Stimulated activated CD4-positive, alpha-beta T cell treated with anti-CD3 and anti-CD28 coated beads, Interleukin-15, amount 100 ng/mL, for 24 hours (primary cell): ENCODE measurements at regions not wholly inside any gene's neighbourhood (a gene's known extent, or its start where the extent isn't known, plus 50 kb on each side); places are given as distances from the start of the nearest gene placed in this dataset.
"Not testable (repeated sequence)": the region's sequence is repeated elsewhere in the genome, so short reads cannot be mapped to it uniquely, and the experiment has no call there.

Experiments
- DNase-seq: peaks from one replicate; pipeline ENCODE4 v3.0.0-alpha.2; 2020

GRCh38 chr5:136810261-136810801 is 445.0 kb upstream of the TRPC7 start:
- no peak for DNase-seq

- no peak for DNase-seq
Observed at GRCh38 chr5:136809382-136809781, 444.0 kb upstream of the TRPC7 start.

- no peak for DNase-seq
Observed at GRCh38 chr5:136808756-136809155, 443.4 kb upstream of the TRPC7 start.

DNA sequence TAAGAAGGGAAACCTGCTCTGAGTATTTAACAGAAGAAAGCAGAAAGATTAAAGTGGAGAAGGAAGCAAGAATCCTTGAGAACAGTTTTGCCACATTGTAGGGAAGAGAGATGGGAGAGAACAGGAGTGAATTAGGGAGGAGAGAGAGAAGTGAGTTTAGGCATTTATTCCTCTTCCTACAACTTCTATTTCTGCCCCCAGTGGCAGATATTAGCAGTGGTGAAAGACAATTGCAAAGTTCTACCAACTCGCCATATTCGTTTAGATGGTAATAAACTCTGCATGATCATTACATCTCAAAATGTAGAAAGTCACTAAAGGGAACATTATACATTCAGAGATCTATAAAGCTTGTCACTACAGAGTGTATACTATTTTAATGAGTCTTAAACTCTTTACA is 440.1 kb upstream of the TRPC7 start:
- no peak for DNase-seq

- no peak for DNase-seq
Observed at GRCh38 chr5:136802383-136802782, 437.0 kb upstream of the TRPC7 start.

DNA sequence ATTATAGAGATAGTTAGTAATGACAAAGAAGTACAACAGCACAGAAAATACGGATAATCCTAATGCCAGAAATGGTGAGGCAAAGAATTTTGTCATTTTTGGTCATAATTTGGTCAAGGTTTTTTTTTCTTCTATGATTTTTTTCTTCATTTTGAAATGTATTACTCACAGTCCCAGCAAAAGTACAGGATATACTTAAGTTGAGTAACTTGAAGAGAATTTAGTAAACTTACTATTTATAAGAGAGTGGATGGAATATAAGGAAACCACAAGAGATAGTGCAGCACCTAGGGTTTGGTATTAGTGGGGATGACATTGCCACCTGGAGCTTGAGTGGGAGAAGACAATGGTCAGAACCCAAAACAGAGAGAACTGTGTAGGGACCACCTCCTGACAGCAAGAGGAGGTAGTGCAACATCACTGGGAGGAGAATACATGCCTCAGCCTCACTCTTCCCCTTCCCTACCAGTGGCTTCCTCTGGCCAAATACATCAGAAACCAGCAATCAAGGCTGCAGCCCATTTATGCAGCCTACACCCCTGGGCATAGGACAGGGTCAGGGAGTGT is 434.5 kb upstream of the TRPC7 start:
- no peak for DNase-seq

GRCh38 chr5:136793300-136793699 is 428.0 kb upstream of the TRPC7 start:
- DNase-seq: no peak

DNA sequence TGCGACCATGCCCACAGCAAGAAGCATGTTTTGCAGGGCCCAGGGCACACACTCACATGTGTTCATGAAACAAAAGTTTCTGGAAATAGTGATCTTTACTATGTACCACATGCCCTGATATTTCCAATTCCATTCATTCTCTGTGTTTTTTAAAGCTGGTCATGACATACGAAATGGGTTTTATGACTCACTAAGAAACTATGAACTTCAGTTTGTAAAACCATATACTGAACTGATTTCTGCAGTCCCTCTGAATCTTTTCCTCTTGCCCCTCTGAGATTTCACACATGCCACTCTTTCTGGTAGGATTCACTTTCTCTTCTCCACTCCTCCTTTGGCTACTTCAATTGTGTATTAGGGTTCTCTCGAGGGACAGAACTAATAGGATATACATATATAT is 416.1 kb upstream of the TRPC7 start:
- DNase-seq: no peak

DNA sequence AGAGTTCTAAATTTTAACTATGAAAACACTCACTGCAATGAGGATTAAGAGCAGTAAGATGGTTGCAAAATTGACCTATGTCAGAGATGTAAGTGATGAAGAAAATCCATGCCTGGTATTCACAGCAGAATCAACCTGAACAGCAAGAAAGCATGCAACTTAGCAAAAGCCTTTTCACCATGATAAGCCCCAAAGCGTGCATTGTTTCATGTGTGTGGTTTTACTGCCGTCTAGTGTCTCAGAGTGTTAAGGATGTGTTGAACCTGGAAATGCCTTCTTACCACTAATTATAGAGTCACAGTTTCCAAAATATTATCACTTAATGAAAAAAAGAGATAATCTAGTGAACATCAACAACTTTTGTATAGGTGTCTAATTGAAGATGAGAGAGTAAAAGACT is 415.2 kb upstream of the TRPC7 start:
- DNase-seq: no peak

DNA sequence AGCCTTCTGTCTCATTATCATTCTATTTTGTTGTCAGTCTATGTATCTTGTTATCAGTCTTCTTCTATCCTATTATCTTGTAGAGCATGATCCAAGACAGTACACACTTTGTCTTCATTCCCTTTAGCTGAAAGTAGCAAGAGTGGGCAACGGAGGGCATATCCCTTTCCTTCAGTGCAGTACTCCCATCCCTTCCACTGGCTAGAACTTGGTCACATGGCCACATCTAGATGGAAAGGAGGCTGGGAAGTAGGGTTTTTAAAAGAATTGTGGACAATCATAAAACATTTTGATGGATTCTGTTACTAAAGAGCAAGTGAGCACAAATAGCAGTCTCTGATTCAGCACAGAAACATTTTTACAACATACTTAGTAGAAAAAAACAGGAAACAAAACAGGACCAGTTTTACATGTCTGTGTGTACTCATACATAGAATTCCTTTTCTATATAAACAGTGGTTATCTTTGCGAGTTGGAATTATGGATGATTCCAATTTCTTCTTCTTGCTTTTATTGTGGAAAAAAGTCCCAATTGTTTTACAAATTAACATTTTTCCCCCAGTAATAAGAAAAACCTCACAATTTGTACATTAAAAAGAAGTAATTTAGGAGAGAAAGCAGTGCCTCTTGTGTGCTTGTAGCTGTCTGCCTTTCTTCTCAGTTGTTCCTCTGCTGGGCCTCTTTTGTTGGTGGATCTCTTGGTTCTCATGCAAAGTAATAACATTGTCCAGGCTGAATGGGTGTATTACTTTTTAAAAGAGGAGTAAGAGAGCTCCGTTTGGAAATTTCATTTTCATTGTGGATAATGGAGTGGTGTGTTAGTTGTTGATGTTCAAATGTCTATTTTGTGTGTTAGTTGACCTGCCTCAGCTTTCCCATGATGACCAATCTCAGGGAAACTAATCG is 410.9 kb upstream of the TRPC7 start:
- DNase-seq: no peak

- DNase-seq: no peak
Observed at GRCh38 chr5:136772491-136772890, 407.1 kb upstream of the TRPC7 start.

GRCh38 chr5:136769900-136770684 is 404.7 kb upstream of the TRPC7 start:
- peak; percentile 44 for DNase-seq

- no peak for DNase-seq
Observed at GRCh38 chr5:136769093-136769492, 403.7 kb upstream of the TRPC7 start.

- no peak for DNase-seq
Observed at GRCh38 chr5:136768457-136768856, 403.1 kb upstream of the TRPC7 start.

- DNase-seq: no peak
Observed at GRCh38 chr5:136766456-136766855, 401.1 kb upstream of the TRPC7 start.

DNA sequence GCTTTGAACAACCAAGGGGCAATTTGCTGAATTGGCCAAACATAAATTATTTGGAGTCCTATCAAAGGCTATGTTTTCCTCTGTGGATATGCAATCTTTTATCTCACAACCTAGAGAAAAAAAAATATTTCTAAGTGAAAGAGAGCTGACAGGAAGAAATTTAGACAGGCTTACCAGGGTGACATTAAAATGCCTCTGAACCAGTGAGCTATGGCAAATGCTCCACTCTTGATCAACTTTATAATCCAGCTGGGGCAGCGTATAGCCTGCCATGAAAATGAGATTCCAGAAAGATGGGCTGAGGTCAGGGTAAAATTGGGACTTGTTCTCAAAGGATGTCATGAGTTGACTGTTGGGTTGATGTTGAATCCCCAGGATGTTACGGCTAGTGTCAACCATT is 399.3 kb upstream of the TRPC7 start:
- DNase-seq: no peak

DNA sequence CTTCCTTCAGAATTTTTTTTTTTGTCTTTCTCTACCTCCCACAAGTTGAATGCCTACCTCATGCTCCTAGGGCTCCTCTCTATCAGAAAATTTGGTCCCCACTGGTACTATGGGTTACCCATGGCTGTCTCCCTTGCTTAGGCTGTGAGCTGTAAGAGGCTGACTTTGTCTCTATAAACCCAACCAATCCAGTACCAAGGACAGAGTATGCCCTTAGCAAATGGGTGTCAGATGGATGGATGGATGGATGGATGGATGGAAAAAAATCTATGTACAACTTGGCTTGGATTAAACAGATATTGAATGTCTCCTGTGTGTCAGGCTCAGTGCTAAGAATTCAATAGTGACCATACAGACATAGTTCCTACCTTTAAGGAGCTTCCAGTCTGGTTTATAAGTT is 398.2 kb upstream of the TRPC7 start:
- DNase-seq: no peak

DNA sequence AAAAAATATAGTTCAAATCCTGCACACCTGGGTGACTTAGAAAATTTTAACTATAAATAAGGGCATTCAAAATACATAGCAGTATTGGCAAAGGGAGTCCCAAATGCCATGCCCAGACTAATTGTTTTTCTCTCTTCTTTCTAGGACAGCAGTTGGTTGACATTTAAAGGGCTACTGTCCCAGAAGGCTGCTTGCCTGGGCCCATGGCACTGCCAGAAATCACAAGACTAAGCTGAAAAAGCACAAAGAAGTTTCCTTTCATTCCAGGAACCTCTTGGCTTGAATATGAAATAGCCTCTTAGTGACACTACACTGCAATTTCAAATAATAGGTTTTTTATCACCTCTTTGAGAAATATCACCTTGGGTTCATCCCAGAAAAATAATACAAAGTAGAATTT is 388.9 kb upstream of the TRPC7 start:
- no peak for DNase-seq

DNA sequence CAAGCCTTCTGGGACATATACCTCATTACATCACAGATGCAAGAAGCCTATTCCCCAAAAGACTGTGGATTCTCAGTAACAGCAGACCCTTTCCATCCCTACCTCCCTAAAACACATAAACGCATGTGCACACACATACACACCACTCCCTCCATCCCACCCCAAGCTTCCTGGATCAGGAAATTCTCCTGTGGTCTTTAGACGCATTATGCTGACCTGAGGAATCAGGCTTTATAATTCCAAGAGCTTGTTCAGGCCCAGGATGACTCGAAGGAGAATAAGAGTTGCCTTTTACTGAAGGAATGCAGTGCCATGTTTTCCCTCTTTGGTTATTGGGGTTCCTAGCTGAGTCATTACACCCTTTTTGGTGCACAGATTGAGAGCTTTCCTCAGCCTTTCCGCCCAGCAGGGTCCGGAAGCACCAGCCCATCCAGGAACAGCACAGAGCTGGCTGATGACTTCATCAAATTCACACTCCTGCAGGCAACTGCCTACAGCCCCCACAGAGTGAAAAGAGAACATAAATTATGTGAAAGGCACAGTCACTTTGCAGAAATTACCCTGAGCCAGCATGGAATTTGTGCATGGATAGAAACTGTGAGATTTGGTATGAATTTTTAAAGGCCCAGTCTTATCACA is 385.0 kb upstream of the TRPC7 start:
- DNase-seq: no peak

DNA sequence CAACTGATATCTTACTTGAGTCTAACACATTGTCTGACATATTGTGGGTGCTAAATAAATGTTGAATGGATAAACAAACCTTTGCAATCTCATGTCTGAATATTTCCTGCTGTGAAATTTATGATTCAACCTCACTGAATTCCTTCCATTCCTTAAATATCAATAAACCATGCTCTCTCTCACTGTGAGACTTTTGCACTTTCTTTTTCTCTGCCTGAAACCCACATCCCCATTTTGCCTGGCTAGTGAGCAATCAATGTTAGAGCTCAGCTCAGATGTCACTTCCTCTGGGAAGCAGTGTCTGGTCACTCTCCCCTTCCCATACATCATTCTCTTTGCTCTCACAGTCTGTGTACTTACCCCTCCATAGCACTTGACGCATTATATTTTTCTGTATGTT is 383.7 kb upstream of the TRPC7 start:
- DNase-seq: no peak

DNA sequence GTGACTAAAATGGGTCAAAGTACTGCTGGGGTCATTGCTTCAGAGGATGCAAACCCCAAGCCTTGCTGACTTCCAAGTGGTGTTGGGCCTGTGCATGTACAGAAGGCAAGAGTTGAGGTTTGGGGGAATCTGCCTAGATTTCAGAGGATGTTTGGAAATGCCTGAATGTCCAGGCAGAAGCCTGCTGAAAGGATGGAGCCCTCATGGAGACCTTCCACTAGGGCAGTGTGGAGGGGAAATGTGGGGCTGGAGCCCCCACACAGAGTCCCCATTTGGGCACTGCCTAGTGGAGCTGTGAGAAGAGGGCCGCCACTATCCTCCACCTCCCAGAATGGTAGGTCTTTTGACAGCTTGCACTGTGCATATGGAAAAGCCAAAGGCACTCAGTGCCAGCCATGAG is 377.7 kb upstream of the TRPC7 start:
- no peak for DNase-seq

GRCh38 chr5:136740228-136740627 is 374.9 kb upstream of the TRPC7 start:
- no peak for DNase-seq

DNA sequence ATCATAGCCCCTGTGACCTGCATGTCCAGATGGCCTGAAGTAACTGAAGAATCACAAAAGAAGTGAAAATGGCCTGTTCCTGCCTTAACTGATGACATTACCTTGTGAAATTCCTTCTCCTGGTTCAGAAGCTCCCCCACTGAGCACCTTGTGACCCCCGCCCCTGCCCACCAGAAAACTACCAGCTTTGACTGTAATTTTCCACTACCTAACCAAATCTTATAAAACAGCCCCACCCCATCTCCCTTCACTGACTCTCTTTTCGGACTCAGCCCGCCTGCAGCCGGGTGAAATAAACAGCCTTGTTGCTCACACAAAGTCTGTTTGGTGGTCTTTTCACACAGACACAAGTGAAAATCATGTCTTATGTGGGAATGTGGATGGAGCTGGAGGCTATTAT is 373.9 kb upstream of the TRPC7 start:
- not testable (repeated sequence) for DNase-seq
